ENCODE measurements at regions not wholly inside any gene's neighbourhood (a gene's known extent, or its start where the extent isn't known, plus 50 kb on each side); places are given as distances from the start of the nearest gene placed in this dataset.

GRCh38 chr14:100955201-100955600, 51.7 kb upstream of the RTL1 start:
- no peak for DNase-seq

GRCh38 chr14:100962494-100962893, 59.0 kb upstream of the RTL1 start:
- DNase-seq, result no peak

- DNase-seq, result no peak
Observed at GRCh38 chr14:100965296-100965695, 61.8 kb upstream of the RTL1 start.

- DNase-seq, result no peak
Observed at GRCh38 chr14:100967178-100967577, 63.7 kb upstream of the RTL1 start.

- DNase-seq, result no peak
Observed at GRCh38 chr14:100967930-100968329, 64.4 kb upstream of the RTL1 start.

GRCh38 chr14:100972118-100972897, 68.8 kb upstream of the RTL1 start:
- no peak for DNase-seq

- DNase-seq, result no peak
Observed at GRCh38 chr14:100975671-100976070, 72.1 kb upstream of the RTL1 start.

- no peak for DNase-seq
Observed at GRCh38 chr14:100979079-100979478, 75.6 kb upstream of the RTL1 start.

GRCh38 chr14:100979780-100980179, 76.3 kb upstream of the RTL1 start:
- no peak for DNase-seq

GRCh38 chr14:100980823-100981222, 77.3 kb upstream of the RTL1 start:
- DNase-seq, result no peak

- no peak for DNase-seq
Observed at GRCh38 chr14:100981809-100982208, 78.3 kb upstream of the RTL1 start.

- no peak for DNase-seq
Observed at GRCh38 chr14:100982353-100982752, 78.8 kb upstream of the RTL1 start.

GRCh38 chr14:100982762-100983161, 79.2 kb upstream of the RTL1 start:
- no peak for DNase-seq

- DNase-seq, result no peak
Observed at GRCh38 chr14:100983710-100984109, 80.2 kb upstream of the RTL1 start.

- DNase-seq, result no peak
Observed at GRCh38 chr14:100988011-100988410, 84.5 kb upstream of the RTL1 start.

- no peak for DNase-seq
Observed at GRCh38 chr14:100988411-100988900, 84.9 kb upstream of the RTL1 start.

GRCh38 chr14:100988956-100989355, 85.4 kb upstream of the RTL1 start:
- no peak for DNase-seq

GRCh38 chr14:100989924-100990323, 86.4 kb upstream of the RTL1 start:
- no peak for DNase-seq

- no peak for DNase-seq
Observed at GRCh38 chr14:100994082-100994481, 90.6 kb upstream of the RTL1 start.

- DNase-seq, result no peak
Observed at GRCh38 chr14:100994756-100995330, 91.3 kb upstream of the RTL1 start.

- DNase-seq, result no peak
Observed at GRCh38 chr14:101000711-101001250, 97.3 kb upstream of the RTL1 start.

GRCh38 chr14:101001311-101002069, 98.0 kb upstream of the RTL1 start:
- DNase-seq, result no peak

GRCh38 chr14:101002738-101003137, 99.2 kb upstream of the RTL1 start:
- DNase-seq, result no peak

- no peak for DNase-seq
Observed at GRCh38 chr14:101004176-101004575, 100.7 kb upstream of the RTL1 start.

All from CD4-positive, alpha-beta T cell treated with Interleukin-4 for 1 hour (primary cell).